LHCN-M2 (cell line): ENCODE measurements at regions not wholly inside any gene's neighbourhood (a gene's known extent, or its start where the extent isn't known, plus 50 kb on each side); places are given as distances from the start of the nearest gene placed in this dataset.

ENCODE experiments used
- DNase-seq: peaks from one replicate; pipeline ENCODE4 v3.0.0-alpha.2; 2012; ENCODE audit warnings: low read depth

GRCh38 chr2:16413285-16413684 is 252.3 kb downstream of the CYRIA start:
- DNase-seq: no peak

GRCh38 chr2:16412321-16413030 is 253.2 kb downstream of the CYRIA start:
- DNase-seq: no peak

- DNase-seq: no peak
Observed at GRCh38 chr2:16411788-16412187, 253.8 kb downstream of the CYRIA start.

- no peak for DNase-seq
Observed at GRCh38 chr2:16409849-16410248, 255.8 kb downstream of the CYRIA start.

- DNase-seq: no peak
Observed at GRCh38 chr2:16409006-16409390, 256.6 kb downstream of the CYRIA start.

GRCh38 chr2:16408331-16409005 is 257.2 kb downstream of the CYRIA start:
- no peak for DNase-seq

- DNase-seq: no peak
Observed at GRCh38 chr2:16407358-16407757, 258.3 kb downstream of the CYRIA start.

- DNase-seq: no peak
Observed at GRCh38 chr2:16406496-16407289, 258.9 kb downstream of the CYRIA start.

GRCh38 chr2:16405551-16405950 is 260.1 kb downstream of the CYRIA start:
- no peak for DNase-seq

- no peak for DNase-seq
Observed at GRCh38 chr2:16404551-16405300, 260.9 kb downstream of the CYRIA start.

- no peak for DNase-seq
Observed at GRCh38 chr2:16404146-16404545, 261.5 kb downstream of the CYRIA start.

- DNase-seq: no peak
Observed at GRCh38 chr2:16402891-16403290, 262.7 kb downstream of the CYRIA start.

GRCh38 chr2:16401761-16402300 is 263.8 kb downstream of the CYRIA start:
- no peak for DNase-seq

GRCh38 chr2:16400127-16400623 is 265.5 kb downstream of the CYRIA start:
- DNase-seq: no peak

GRCh38 chr2:16398486-16399043 is 267.1 kb downstream of the CYRIA start:
- DNase-seq: no peak

- DNase-seq: no peak
Observed at GRCh38 chr2:16397681-16398475, 267.8 kb downstream of the CYRIA start.

GRCh38 chr2:16396986-16397385 is 268.6 kb downstream of the CYRIA start:
- no peak for DNase-seq

- no peak for DNase-seq
Observed at GRCh38 chr2:16396171-16396570, 269.5 kb downstream of the CYRIA start.

- DNase-seq: no peak
Observed at GRCh38 chr2:16395601-16396000, 270.0 kb downstream of the CYRIA start.

GRCh38 chr2:16394986-16395550 is 270.6 kb downstream of the CYRIA start:
- no peak for DNase-seq
